Spleen (tissue), 7 donors: ENCODE measurements at regions not wholly inside any gene's neighbourhood (a gene's known extent, or its start where the extent isn't known, plus 50 kb on each side); places are given as distances from the start of the nearest gene placed in this dataset.

Experiments used
- POLR2A ChIP-seq, 3 donors: fragments of 450-650 bp; IDR thresholded peaks; one replicate each; pipeline ENCODE4 v1.5.1; 2017; ENCODE audit warnings: antibody characterized with exemption in 3 of 3, mild to moderate bottlenecking in 1 of 3
- POLR2AphosphoS5 ChIP-seq, 3 donors: sonication (generic); formaldehyde crosslinking; IDR thresholded peaks; one replicate each; pipeline ENCODE4 v1.5.1; 2017; ENCODE audit warnings: antibody characterized with exemption in 3 of 3
- TF ChIP-seq, protein P1 (sequence below), 11 experiments: fragments of 200-600 bp in 7 of 11; fragments of 450-650 bp in 4 of 11; sonication (generic) in 4 of 11; IDR thresholded peaks in 8 of 11; conservative IDR thresholded peaks in 3 of 11; 1 replicate in 7 of 11; 2 replicates in 4 of 11; pipeline versions ENCODE4 v1.4.0 to v1.8.0; 2016 to 2021; ENCODE audit warnings: antibody characterized with exemption in 11 of 11, inconsistent platforms in 4 of 11, mild to moderate bottlenecking in 1 of 11
- donor health status: DM: no; HTN: no; CAD: no; lungs with moderate emphysema.
- donor health status: DM: no; HTN: no; CAD: no.
- donor health status: DM: no; HTN: no; CAD: no.

DNA sequence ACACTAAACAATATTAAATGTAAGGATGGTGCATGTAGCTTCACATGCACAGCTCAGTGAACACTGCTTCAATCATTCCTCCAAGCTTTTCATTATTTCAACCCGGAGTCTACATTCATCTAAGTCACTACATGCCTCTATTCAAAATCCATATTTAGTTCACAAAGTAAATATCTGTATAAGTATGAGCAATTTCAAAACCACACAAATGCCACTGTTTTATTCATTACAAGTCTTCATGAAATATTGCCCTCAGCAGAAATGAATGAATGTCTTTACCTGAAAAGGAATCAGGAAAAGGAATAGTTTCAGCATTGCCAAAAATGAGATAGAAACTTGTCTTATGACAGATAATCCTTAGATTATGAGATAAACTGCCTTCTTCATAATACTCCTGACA, 149.4 kb downstream of the SLC38A4 start:
- TF ChIP-seq POLR2A (IDR thresholded peaks at IDR 0.05) = no peak
- TF ChIP-seq, protein P1, sequence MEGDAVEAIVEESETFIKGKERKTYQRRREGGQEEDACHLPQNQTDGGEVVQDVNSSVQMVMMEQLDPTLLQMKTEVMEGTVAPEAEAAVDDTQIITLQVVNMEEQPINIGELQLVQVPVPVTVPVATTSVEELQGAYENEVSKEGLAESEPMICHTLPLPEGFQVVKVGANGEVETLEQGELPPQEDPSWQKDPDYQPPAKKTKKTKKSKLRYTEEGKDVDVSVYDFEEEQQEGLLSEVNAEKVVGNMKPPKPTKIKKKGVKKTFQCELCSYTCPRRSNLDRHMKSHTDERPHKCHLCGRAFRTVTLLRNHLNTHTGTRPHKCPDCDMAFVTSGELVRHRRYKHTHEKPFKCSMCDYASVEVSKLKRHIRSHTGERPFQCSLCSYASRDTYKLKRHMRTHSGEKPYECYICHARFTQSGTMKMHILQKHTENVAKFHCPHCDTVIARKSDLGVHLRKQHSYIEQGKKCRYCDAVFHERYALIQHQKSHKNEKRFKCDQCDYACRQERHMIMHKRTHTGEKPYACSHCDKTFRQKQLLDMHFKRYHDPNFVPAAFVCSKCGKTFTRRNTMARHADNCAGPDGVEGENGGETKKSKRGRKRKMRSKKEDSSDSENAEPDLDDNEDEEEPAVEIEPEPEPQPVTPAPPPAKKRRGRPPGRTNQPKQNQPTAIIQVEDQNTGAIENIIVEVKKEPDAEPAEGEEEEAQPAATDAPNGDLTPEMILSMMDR (IDR thresholded peaks at IDR 0.05 in 8 of 11, conservative IDR thresholded peaks at IDR 0.05 in 3 of 11) = no peak
- TF ChIP-seq POLR2AphosphoS5 (IDR thresholded peaks at IDR 0.05) = no peak
